GM12875 (cell line): ENCODE measurements at regions not wholly inside any gene's neighbourhood (a gene's known extent, or its start where the extent isn't known, plus 50 kb on each side); places are given as distances from the start of the nearest gene placed in this dataset.

ENCODE experiments used
- H3K4me3 ChIP-seq: one replicate; pipeline ENCODE4 v1.5.1; 2011; ENCODE audit warnings: low read depth, low read length, control low read depth
- CTCF ChIP-seq: IDR thresholded peaks from 2 replicates; pipeline ENCODE4 v1.5.1; 2011; ENCODE audit warnings: low read depth, mild to moderate bottlenecking, control low read depth, inconsistent platforms, low read length, moderate library complexity, borderline replicate concordance; ENCODE audit not compliant: insufficient read depth

- no peak for TF ChIP-seq CTCF
- H3K4me3 ChIP-seq, result no peak overlapping the region
Observed at GRCh38 chr5:123673107-123673506, 161.1 kb downstream of the CSNK1G3 start.

GRCh38 chr5:123671711-123672456, 159.9 kb downstream of the CSNK1G3 start:
- no peak for TF ChIP-seq CTCF
- no peak overlapping the region for H3K4me3 ChIP-seq

- TF ChIP-seq CTCF, result peak; percentile 54
- no peak overlapping the region for H3K4me3 ChIP-seq
Observed at GRCh38 chr5:123671042-123671441, 159.1 kb downstream of the CSNK1G3 start.
